SIG-M5 treated with dmso at 0.1 percent for 504 hours (cell line): ENCODE measurements at regions not wholly inside any gene's neighbourhood (a gene's known extent, or its start where the extent isn't known, plus 50 kb on each side); places are given as distances from the start of the nearest gene placed in this dataset.

Experiments used
- DNase-seq: peaks from one replicate; lab custom pipeline; 2025; ENCODE audit not compliant: unreplicated experiment; lab: John Stamatoyannopoulos, UW

- no peak for DNase-seq
Measured at GRCh38 chr15:94021621-94022320, 209.6 kb upstream of the MCTP2 start.

- no peak for DNase-seq
Measured at GRCh38 chr15:94019062-94019461, 212.3 kb upstream of the MCTP2 start.

DNA sequence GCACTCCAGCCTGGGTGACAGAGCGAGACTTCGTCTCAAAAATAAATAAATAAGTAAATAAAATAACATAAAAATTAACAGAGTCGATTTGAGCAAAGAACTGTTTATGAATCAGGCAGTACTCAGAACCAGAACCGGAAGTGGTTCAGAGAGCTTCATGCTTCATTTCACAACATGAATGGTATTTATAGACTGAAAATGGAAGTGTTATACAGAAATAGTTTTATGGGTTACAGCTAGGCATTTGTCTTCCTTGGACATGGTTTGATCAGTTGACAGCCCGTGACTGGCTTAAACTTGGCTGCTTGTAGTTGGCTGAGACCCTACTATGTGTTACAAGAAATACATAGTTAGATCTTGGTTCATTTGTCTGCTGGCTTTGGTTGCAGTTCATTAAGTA lies 216.0 kb upstream of the MCTP2 start:
- DNase-seq = no peak

- DNase-seq = no peak
Measured at GRCh38 chr15:94008104-94009074, 223.0 kb upstream of the MCTP2 start.

GRCh38 chr15:94004697-94005096 lies 226.7 kb upstream of the MCTP2 start:
- DNase-seq = no peak

DNA sequence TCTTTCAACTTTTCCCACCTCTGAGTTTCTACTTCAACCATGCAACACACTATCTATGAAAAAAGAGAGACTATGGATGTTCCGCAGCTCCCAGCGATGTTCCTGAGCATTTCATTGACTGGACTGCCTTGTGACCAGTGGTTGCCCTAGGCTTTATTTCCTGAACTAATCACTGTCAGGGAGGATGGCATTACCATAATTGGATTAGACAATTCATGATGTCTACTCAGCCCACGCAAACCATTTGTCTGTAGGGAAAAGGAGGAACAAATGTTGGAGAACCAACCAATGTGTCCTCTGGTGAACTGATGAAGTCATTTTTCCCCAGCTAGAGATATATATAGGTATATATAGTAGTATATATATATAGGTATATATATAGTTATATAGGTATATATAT lies 229.3 kb upstream of the MCTP2 start:
- DNase-seq = no peak

- no peak for DNase-seq
Measured at GRCh38 chr15:94001255-94001801, 230.0 kb upstream of the MCTP2 start.

GRCh38 chr15:94000606-94001005 lies 230.8 kb upstream of the MCTP2 start:
- DNase-seq = no peak

GRCh38 chr15:93997071-93997658 lies 234.2 kb upstream of the MCTP2 start:
- DNase-seq = peak; percentile 0

- DNase-seq = no peak
Measured at GRCh38 chr15:93989440-93989998, 241.8 kb upstream of the MCTP2 start.

DNA sequence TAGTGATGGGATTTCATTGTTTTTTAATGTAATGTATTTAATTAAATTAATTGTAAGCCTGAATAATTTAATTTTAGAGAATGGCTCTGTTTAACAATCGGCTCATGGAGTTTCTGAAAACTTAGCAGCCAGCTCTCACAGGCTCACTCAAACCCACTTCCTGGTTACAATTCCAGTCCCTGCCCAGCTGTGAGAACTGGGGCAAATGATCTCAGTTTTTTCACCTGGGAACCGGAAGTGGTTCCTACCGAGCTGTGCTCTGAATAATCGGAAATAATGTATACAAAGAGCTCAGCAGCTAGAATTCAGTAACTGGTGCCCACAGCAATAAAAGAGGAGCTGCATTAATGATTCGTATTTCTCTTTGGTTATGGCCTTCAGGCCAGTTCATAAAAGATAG lies 244.3 kb upstream of the MCTP2 start:
- no peak for DNase-seq

DNA sequence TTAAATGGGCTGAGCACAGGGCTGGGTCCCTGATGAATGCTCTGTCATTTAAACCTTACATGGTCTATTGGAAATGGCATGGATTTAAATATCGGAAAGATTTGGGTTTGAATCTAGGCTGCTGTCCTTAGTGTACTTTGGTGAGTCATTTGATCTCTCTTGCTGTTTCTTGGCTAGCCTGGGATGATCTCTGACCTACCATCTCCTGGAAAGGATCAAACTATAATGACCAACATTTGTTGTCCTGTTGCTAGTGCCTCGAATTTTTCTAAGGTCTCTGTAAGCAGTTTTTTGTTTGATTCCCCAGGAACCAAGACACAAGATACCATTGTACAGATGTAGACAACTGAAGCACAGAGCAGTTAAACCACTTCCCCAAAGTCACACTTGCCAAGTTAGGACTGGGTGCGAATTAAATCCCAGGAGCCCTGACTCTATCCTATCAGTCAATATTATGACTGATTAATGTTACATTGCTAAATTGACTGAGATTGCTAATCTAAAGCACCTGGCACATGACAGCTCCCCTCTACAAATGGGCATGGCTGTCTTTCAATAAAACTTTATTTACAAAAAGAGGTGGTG lies 244.9 kb upstream of the MCTP2 start:
- DNase-seq = no peak

DNA sequence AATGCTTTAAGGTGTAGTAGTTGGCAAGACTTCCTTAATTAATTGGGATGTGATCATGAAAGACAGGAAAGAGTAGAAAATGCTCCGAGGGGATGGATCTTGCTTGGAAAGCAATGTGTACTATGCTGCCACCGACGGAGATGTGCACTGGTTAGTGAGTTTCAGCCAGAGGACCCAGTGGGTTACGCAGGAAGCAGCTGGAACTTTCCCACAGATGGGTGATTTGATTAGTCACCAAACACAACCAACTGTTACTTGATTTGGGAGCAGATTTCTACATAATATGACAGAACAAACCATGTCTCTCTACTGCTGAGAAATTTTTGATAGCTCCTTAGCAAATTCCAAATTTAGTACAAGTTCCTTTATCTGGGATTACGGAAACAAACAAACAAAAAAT lies 245.4 kb upstream of the MCTP2 start:
- no peak for DNase-seq

DNA sequence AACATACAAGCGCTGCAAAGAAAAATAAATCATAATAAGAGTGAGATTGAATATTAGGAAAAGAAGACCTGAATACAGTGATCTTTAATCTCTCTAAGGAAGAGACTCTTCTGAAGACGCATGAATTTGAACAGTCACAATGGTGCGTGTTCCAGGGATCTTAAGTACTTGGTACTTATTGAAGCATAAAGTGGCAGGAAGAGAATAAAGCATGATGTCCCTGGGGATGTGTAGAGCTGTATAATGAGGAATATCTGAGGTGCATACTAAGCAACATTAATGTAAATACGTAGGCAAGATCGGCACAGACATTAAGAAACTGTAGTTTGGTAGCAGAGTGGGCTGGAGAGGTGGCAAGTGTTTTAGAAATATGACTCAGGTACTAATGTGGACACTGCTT lies 246.2 kb upstream of the MCTP2 start:
- no peak for DNase-seq

DNA sequence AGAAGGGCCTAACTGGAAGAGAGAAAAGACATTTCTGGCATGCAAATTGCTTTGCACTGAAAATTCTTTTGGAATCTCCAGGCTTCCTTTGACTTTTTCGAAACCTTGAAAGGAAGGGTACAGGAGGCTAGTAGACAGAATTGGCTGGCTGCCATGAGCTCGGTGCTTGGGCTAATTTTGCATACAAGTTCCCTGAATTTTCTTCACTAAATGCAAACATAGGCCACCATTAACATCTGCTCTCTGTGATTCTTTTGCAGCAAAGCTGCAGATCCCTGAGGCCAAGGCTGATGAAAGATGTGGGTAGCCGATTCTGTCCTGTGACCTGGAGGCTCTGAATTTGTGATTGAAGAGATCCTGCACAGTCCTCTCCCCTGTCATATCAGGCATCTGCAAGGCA lies 247.8 kb upstream of the MCTP2 start:
- no peak for DNase-seq

- DNase-seq = no peak
Measured at GRCh38 chr15:93982226-93982727, 249.1 kb upstream of the MCTP2 start.

- no peak for DNase-seq
Measured at GRCh38 chr15:93981706-93982105, 249.7 kb upstream of the MCTP2 start.

DNA sequence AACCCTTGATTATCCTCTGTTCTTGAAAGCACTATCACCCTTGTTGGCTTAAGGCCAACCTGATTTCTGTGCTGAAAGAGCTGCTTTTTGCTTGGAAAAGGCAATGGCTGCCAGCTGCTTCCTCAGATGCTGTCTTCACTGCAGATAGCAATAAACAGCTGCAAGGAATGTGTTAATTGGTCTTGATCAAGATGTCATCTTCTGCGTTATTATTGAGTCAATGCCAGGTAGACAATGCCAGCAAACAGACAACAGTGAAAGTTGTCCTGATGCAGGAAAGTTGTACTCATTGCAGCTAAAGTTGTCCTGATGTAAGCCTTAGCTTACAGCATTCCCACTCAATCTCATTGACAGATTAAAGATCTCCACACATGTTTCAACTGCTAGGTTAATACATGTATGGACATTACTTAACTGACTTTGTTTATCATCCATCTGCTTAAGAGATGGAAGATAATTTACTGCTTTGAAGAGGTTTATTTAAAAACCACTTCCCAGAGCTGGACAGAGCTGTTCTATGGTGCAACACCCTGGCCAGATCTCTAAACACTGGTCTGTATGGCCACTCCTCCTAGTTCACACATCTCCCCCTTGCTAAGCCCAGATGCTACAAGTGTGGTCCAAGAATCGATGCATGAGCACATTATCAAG lies 251.0 kb upstream of the MCTP2 start:
- no peak for DNase-seq

GRCh38 chr15:93974804-93975481 lies 256.4 kb upstream of the MCTP2 start:
- peak; percentile 23 for DNase-seq

DNA sequence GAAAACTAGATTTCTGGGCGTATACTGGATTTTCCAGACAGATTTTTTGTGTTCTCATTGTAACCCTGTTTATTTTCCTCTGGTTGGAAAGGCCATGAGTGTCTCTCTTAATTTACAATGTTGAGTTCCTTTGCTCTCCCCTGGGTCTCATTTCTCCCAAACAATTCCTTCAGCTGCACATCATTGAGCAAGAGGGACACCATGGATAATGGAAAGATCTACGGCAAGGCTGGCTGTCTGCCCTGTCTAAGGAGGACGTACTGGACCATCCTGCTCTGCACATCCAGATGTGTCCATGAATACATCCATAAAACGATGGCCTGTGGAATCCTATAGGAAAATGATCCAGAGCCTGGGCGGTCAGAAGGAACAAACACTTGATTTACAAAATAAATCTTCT lies 258.1 kb upstream of the MCTP2 start:
- no peak for DNase-seq
